HG03457 (cell line): ENCODE measurements at regions not wholly inside any gene's neighbourhood (a gene's known extent, or its start where the extent isn't known, plus 50 kb on each side); places are given as distances from the start of the nearest gene placed in this dataset.
"Not testable (repeated sequence)": the region's sequence is repeated elsewhere in the genome, so short reads cannot be mapped to it uniquely, and the experiment has no call there.

ENCODE experiments used
- ATAC-seq: cut with Tn5 transposase; IDR thresholded peaks from one replicate; pipeline ENCODE4 v1.9.1; 2021; ENCODE audit warnings: moderate number of reproducible peaks; ENCODE audit not compliant: unreplicated experiment

- ATAC-seq = no peak
These were observed 195.5 kb upstream of the FBXL4 start for GRCh38 chr6:99143108-99143861.

GRCh38 chr6:99141906-99142305 is 194.2 kb upstream of the FBXL4 start:
- ATAC-seq = not testable (repeated sequence)

- ATAC-seq = no peak
These were observed 190.7 kb upstream of the FBXL4 start for GRCh38 chr6:99138445-99138844.

- no peak for ATAC-seq
These were observed 189.6 kb upstream of the FBXL4 start for GRCh38 chr6:99137314-99137713.

- ATAC-seq = no peak
These were observed 188.7 kb upstream of the FBXL4 start for GRCh38 chr6:99136488-99136887.

GRCh38 chr6:99132026-99132635 is 184.4 kb upstream of the FBXL4 start:
- ATAC-seq = no peak

GRCh38 chr6:99130897-99131873 is 183.4 kb upstream of the FBXL4 start:
- ATAC-seq = no peak

GRCh38 chr6:99129835-99130234 is 182.1 kb upstream of the FBXL4 start:
- ATAC-seq = no peak

GRCh38 chr6:99121748-99122147 is 174.0 kb upstream of the FBXL4 start:
- ATAC-seq = no peak

GRCh38 chr6:99120641-99121040 is 172.9 kb upstream of the FBXL4 start:
- no peak for ATAC-seq

- ATAC-seq = peak; percentile 66
These were observed 171.6 kb upstream of the FBXL4 start for GRCh38 chr6:99119109-99120031.

- no peak for ATAC-seq
These were observed 167.1 kb upstream of the FBXL4 start for GRCh38 chr6:99114769-99115406.

GRCh38 chr6:99111590-99111989 is 163.8 kb upstream of the FBXL4 start:
- ATAC-seq = no peak

- no peak for ATAC-seq
These were observed 162.3 kb upstream of the FBXL4 start for GRCh38 chr6:99110029-99110428.

- no peak for ATAC-seq
These were observed 156.5 kb upstream of the FBXL4 start for GRCh38 chr6:99104218-99104617.

- no peak for ATAC-seq
These were observed 151.5 kb upstream of the FBXL4 start for GRCh38 chr6:99099243-99099642.

GRCh38 chr6:99096170-99096569 is 148.4 kb upstream of the FBXL4 start:
- ATAC-seq = no peak

- no peak for ATAC-seq
These were observed 145.9 kb upstream of the FBXL4 start for GRCh38 chr6:99093456-99094190.

GRCh38 chr6:99092461-99092860 is 144.7 kb upstream of the FBXL4 start:
- no peak for ATAC-seq
